ENCODE measurements at regions not wholly inside any gene's neighbourhood (a gene's known extent, or its start where the extent isn't known, plus 50 kb on each side); places are given as distances from the start of the nearest gene placed in this dataset.

- TF ChIP-seq, protein P1, sequence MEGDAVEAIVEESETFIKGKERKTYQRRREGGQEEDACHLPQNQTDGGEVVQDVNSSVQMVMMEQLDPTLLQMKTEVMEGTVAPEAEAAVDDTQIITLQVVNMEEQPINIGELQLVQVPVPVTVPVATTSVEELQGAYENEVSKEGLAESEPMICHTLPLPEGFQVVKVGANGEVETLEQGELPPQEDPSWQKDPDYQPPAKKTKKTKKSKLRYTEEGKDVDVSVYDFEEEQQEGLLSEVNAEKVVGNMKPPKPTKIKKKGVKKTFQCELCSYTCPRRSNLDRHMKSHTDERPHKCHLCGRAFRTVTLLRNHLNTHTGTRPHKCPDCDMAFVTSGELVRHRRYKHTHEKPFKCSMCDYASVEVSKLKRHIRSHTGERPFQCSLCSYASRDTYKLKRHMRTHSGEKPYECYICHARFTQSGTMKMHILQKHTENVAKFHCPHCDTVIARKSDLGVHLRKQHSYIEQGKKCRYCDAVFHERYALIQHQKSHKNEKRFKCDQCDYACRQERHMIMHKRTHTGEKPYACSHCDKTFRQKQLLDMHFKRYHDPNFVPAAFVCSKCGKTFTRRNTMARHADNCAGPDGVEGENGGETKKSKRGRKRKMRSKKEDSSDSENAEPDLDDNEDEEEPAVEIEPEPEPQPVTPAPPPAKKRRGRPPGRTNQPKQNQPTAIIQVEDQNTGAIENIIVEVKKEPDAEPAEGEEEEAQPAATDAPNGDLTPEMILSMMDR (IDR thresholded peaks at IDR 0.05; ENCODE audit: poor library complexity, severe bottlenecking), result peak; percentile 44
- TF ChIP-seq POLR2AphosphoS5 (IDR thresholded peaks at IDR 0.05), result no peak
- no peak for TF ChIP-seq TAF1 (IDR thresholded peaks at IDR 0.05; ENCODE audit: low read depth)
- TF ChIP-seq REST (IDR thresholded peaks at IDR 0.05; ENCODE audit: borderline replicate concordance), result no peak
- no peak for TF ChIP-seq SMC3 (conservative IDR thresholded peaks at IDR 0.05; ENCODE audit: poor library complexity)
- peak; percentile 53 for TF ChIP-seq RAD21 (conservative IDR thresholded peaks at IDR 0.05)
- TF ChIP-seq EP300 (conservative IDR thresholded peaks at IDR 0.05; ENCODE audit: poor library complexity, severe bottlenecking), result no peak
Measured at GRCh38 chr2:34365932-34366331, 766.8 kb upstream of the FAM98A start.
